Keratinocyte (primary cell): ENCODE measurements at regions not wholly inside any gene's neighbourhood (a gene's known extent, or its start where the extent isn't known, plus 50 kb on each side); places are given as distances from the start of the nearest gene placed in this dataset.

Experiments
- DNase-seq: peaks from one replicate; pipeline ENCODE4 v3.0.0-alpha.2; 2011; ENCODE audit warnings: low read depth, missing footprints, low spot score
- FAIRE-seq: peaks from 2 replicates; lab custom pipeline; 2011; peaks lifted over from hg19 to GRCh38; lab: Jason Lieb, UNC
- H2AFZ ChIP-seq: 2 replicates; pipeline ENCODE4 v1.6.0; 2012; ENCODE audit warnings: low read length, control low read depth, inconsistent platforms; ENCODE audit not compliant: control insufficient read depth
- H3K27ac ChIP-seq: 2 replicates; pipeline ENCODE4 v1.5.1; 2011; ENCODE audit warnings: low read length; ENCODE audit not compliant: control insufficient read depth, insufficient read depth
- H3K27me3 ChIP-seq: 3 replicates; pipeline ENCODE4 v1.6.0; 2011; ENCODE audit warnings: low read length; ENCODE audit not compliant: control insufficient read depth, insufficient read depth; ENCODE audit errors: extremely low read depth
- H3K36me3 ChIP-seq, 2 experiments: 2 replicates in 1 of 2; 3 replicates in 1 of 2; pipeline ENCODE4 v1.5.1; 2011; ENCODE audit warnings: low read length in 2 of 2, mild to moderate bottlenecking in 1 of 2; ENCODE audit not compliant: control insufficient read depth in 2 of 2, insufficient read depth in 2 of 2; ENCODE audit errors: extremely low read depth in 1 of 2
- H3K4me1 ChIP-seq: 3 replicates; pipeline ENCODE4 v1.5.1; 2011; ENCODE audit warnings: low read length; ENCODE audit not compliant: control insufficient read depth, insufficient read depth; ENCODE audit errors: extremely low read depth
- H3K4me2 ChIP-seq: 3 replicates; pipeline ENCODE4 v1.6.0; 2011; ENCODE audit warnings: low read depth, low read length; ENCODE audit not compliant: control insufficient read depth, insufficient read depth; ENCODE audit errors: extremely low read depth
- H3K4me3 ChIP-seq, 3 experiments: fragments of 200-600 bp in 1 of 3; sonication (generic) in 1 of 3; 2 replicates in 2 of 3; 3 replicates in 1 of 3; pipeline ENCODE4 v1.5.1; 2011 to 2016; ENCODE audit warnings: low read length in 3 of 3, mild to moderate bottlenecking in 3 of 3, control low read depth in 2 of 3, inconsistent platforms in 1 of 3, low read depth in 1 of 3, mixed read lengths in 1 of 3, mixed run types in 1 of 3, moderate library complexity in 1 of 3; ENCODE audit not compliant: control insufficient read depth in 2 of 3, insufficient read depth in 2 of 3; ENCODE audit errors: extremely low read depth in 1 of 3
- H3K79me2 ChIP-seq: 2 replicates; pipeline ENCODE4 v1.6.0; 2012; ENCODE audit warnings: low read length; ENCODE audit not compliant: control insufficient read depth, insufficient read depth
- H3K9ac ChIP-seq: 3 replicates; pipeline ENCODE4 v1.6.0; 2011; ENCODE audit warnings: low read length; ENCODE audit not compliant: control insufficient read depth, insufficient read depth; ENCODE audit errors: extremely low read depth
- H3K9me1 ChIP-seq: 3 replicates; pipeline ENCODE4 v1.6.0; 2011; ENCODE audit warnings: low read length; ENCODE audit not compliant: control insufficient read depth, insufficient read depth; ENCODE audit errors: extremely low read depth
- H3K9me3 ChIP-seq: 2 replicates; pipeline ENCODE4 v1.5.1; 2012; ENCODE audit warnings: low read depth, low read length; ENCODE audit not compliant: control insufficient read depth
- H4K20me1 ChIP-seq: 3 replicates; pipeline ENCODE4 v1.6.0; 2011; ENCODE audit warnings: low read length; ENCODE audit not compliant: control insufficient read depth, insufficient read depth; ENCODE audit errors: extremely low read depth
- CTCF ChIP-seq, 3 experiments: IDR thresholded peaks in 1 of 3; conservative IDR thresholded peaks in 1 of 3; optimal IDR thresholded peaks in 1 of 3; 2 replicates in 2 of 3; 3 replicates in 1 of 3; pipeline versions ENCODE3 to v1.5.1; 2011; ENCODE audit warnings: low read length in 3 of 3, mild to moderate bottlenecking in 3 of 3, moderate library complexity in 2 of 3, control low read depth in 1 of 3, inconsistent platforms in 1 of 3; ENCODE audit not compliant: insufficient read depth in 2 of 3; ENCODE audit errors: extremely low read depth in 1 of 3
- EZH2 ChIP-seq: IDR thresholded peaks from one replicate; pipeline ENCODE4 v1.6.1; 2012; ENCODE audit warnings: inconsistent platforms, mild to moderate bottlenecking, low read length, moderate library complexity
- dilution Hi-C: fragments of 300-500 bp; cut with MboI; formaldehyde crosslinking; loops from one replicate; pipeline ENCODE4 v1.7.0; 2020; ENCODE audit warnings: low sequenced_read_pairs; ENCODE audit not compliant: extremely low pct_ligation_motif_present

- Histone ChIP-seq H3K36me3 (no peaks in the 10 kb centered on the region), H3K4me2 (no peak overlapping the region), H3K9me3 (no peaks in the 10 kb centered on the region), H3K79me2 (no peaks in the 10 kb centered on the region), H3K4me3 (no peak overlapping the region), H3K27me3 (peaks cover 19% of the 10 kb centered on the region), H4K20me1 (no peaks in the 10 kb centered on the region), H3K9me1 (no peaks in the 10 kb centered on the region), H2AFZ (no peak overlapping the region), H3K27ac (no peak overlapping the region), H3K9ac (no peak overlapping the region), H3K4me1 (no peaks in the 10 kb centered on the region)
- FAIRE-seq (no peak), DNase-seq (no peak)
- dilution Hi-C loops = no loop called here
- TF ChIP-seq EZH2 (no peak), CTCF (optimal IDR thresholded peaks at IDR 0.05 in 1 of 3, IDR thresholded peaks at IDR 0.05 in 1 of 3, conservative IDR thresholded peaks at IDR 0.05 in 1 of 3; ENCODE audit: extremely low read depth in 1 of 3, insufficient read depth in 2 of 3, low read length in 3 of 3) (peak in 1 of 3 experiments; percentile 11)
Measured at GRCh38 chr20:24208652-24209051, 220.1 kb upstream of the GGTLC1 start.

GRCh38 chr20:24207803-24208300 is 219.3 kb upstream of the GGTLC1 start:
- Histone ChIP-seq H3K4me1 (no peaks in the 10 kb centered on the region), H3K9me1 (no peaks in the 10 kb centered on the region), H4K20me1 (no peaks in the 10 kb centered on the region), H3K27ac (no peak overlapping the region), H3K4me2 (no peak overlapping the region), H3K27me3 (peaks cover 18% of the 10 kb centered on the region), H2AFZ (no peak overlapping the region), H3K9ac (no peak overlapping the region), H3K9me3 (no peaks in the 10 kb centered on the region), H3K4me3 (no peak overlapping the region), H3K79me2 (no peaks in the 10 kb centered on the region), H3K36me3 (no peaks in the 10 kb centered on the region)
- no peak for TF ChIP-seq EZH2
- FAIRE-seq = no peak
- dilution Hi-C loops = no loop called here
- no peak for DNase-seq

GRCh38 chr20:24206995-24207394 is 218.4 kb upstream of the GGTLC1 start:
- dilution Hi-C loops = no loop called here
- H3K4me3 ChIP-seq = no peak overlapping the region
- H3K9me3 ChIP-seq = no peaks in the 10 kb centered on the region
- H3K27ac ChIP-seq = no peak overlapping the region
- no peak for FAIRE-seq
- H3K27me3 ChIP-seq = peaks cover 11% of the 10 kb centered on the region
- H3K9ac ChIP-seq = no peak overlapping the region
- no peaks in the 10 kb centered on the region for H3K9me1 ChIP-seq
- no peaks in the 10 kb centered on the region for H3K4me1 ChIP-seq
- no peak overlapping the region for H2AFZ ChIP-seq
- H3K4me2 ChIP-seq = no peak overlapping the region
- no peaks in the 10 kb centered on the region for H3K36me3 ChIP-seq
- TF ChIP-seq EZH2 = no peak
- no peak for TF ChIP-seq CTCF (optimal IDR thresholded peaks at IDR 0.05 in 1 of 3, IDR thresholded peaks at IDR 0.05 in 1 of 3, conservative IDR thresholded peaks at IDR 0.05 in 1 of 3; ENCODE audit: extremely low read depth in 1 of 3, insufficient read depth in 2 of 3, low read length in 3 of 3)
- no peaks in the 10 kb centered on the region for H4K20me1 ChIP-seq
- H3K79me2 ChIP-seq = no peaks in the 10 kb centered on the region
- DNase-seq = no peak
